Activated T-cell treated with anti-CD3 and anti-CD28 coated beads, Interleukin-2, amount 50 U/mL, for 1 hour (primary cell): ENCODE measurements at regions not wholly inside any gene's neighbourhood (a gene's known extent, or its start where the extent isn't known, plus 50 kb on each side); places are given as distances from the start of the nearest gene placed in this dataset.

Source experiments
- DNase-seq: peaks from one replicate; pipeline ENCODE4 v3.0.0-alpha.2; 2020

GRCh38 chr13:73274147-73274546 is 215.3 kb downstream of the KLF5 start:
- no peak for DNase-seq

GRCh38 chr13:73273745-73274144 is 214.9 kb downstream of the KLF5 start:
- DNase-seq, result no peak

- DNase-seq, result no peak
These were observed 214.5 kb downstream of the KLF5 start for GRCh38 chr13:73273276-73273675.

- DNase-seq, result no peak
These were observed 214.0 kb downstream of the KLF5 start for GRCh38 chr13:73272831-73273230.

- DNase-seq, result no peak
These were observed 209.5 kb downstream of the KLF5 start for GRCh38 chr13:73268306-73268705.

- DNase-seq, result no peak
These were observed 207.9 kb downstream of the KLF5 start for GRCh38 chr13:73266640-73267180.

GRCh38 chr13:73262862-73263627 is 204.2 kb downstream of the KLF5 start:
- no peak for DNase-seq

GRCh38 chr13:73261739-73262216 is 203.0 kb downstream of the KLF5 start:
- DNase-seq, result no peak

GRCh38 chr13:73259061-73260017 is 200.5 kb downstream of the KLF5 start:
- no peak for DNase-seq

GRCh38 chr13:73258406-73258805 is 199.6 kb downstream of the KLF5 start:
- DNase-seq, result no peak

GRCh38 chr13:73254827-73255226 is 196.0 kb downstream of the KLF5 start:
- DNase-seq, result no peak

- DNase-seq, result no peak
These were observed 192.9 kb downstream of the KLF5 start for GRCh38 chr13:73251626-73252265.

- no peak for DNase-seq
These were observed 191.3 kb downstream of the KLF5 start for GRCh38 chr13:73250061-73250460.

GRCh38 chr13:73248711-73249580 is 190.1 kb downstream of the KLF5 start:
- DNase-seq, result no peak

GRCh38 chr13:73248154-73248553 is 189.3 kb downstream of the KLF5 start:
- no peak for DNase-seq

- DNase-seq, result no peak
These were observed 186.4 kb downstream of the KLF5 start for GRCh38 chr13:73245246-73245645.

- DNase-seq, result no peak
These were observed 185.7 kb downstream of the KLF5 start for GRCh38 chr13:73244467-73244866.

- DNase-seq, result no peak
These were observed 183.8 kb downstream of the KLF5 start for GRCh38 chr13:73242515-73243015.

GRCh38 chr13:73240193-73240592 is 181.4 kb downstream of the KLF5 start:
- no peak for DNase-seq

GRCh38 chr13:73235385-73235784 is 176.6 kb downstream of the KLF5 start:
- DNase-seq, result no peak

- DNase-seq, result no peak
These were observed 172.7 kb downstream of the KLF5 start for GRCh38 chr13:73231471-73231870.

GRCh38 chr13:73230716-73231115 is 171.9 kb downstream of the KLF5 start:
- no peak for DNase-seq
